ENCODE measurements at regions not wholly inside any gene's neighbourhood (a gene's known extent, or its start where the extent isn't known, plus 50 kb on each side); places are given as distances from the start of the nearest gene placed in this dataset.

DNA sequence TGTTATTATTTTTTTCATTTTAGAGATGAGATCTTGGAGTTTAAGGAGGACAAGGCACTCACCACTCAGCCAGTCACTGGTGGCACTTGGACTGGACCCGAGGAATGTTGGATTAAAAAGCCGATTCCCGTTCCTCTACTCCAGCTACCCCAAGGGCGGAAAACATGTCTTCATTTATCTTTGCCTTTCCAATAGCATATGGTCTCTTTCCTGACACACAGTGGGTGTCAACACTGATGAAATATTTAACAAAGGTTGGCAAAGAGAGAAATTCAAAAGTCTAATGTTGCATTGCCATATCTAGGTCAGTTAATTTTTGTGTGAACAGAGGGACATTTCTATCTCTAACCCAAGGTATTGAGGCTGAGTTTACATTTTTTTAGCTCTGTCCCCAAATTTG, 459.7 kb downstream of the RBFOX1 start:
- Histone ChIP-seq H3K79me1 (ENCODE audit: low read depth, low read length) (no peaks in the 10 kb centered on the region), H3K27me3 (replicated peaks in 1 of 4; ENCODE audit: control insufficient read depth in 3 of 4, extremely low read depth in 1 of 4, insufficient read depth in 3 of 4, low read length in 3 of 4) (no peaks in the 10 kb centered on the region), H3K14ac (ENCODE audit: insufficient read length) (no peak overlapping the region), H4K91ac (replicated peaks; ENCODE audit: insufficient read length, low read length) (no peak overlapping the region), H2AFZ (ENCODE audit: low read length) (no peak overlapping the region), H3K27ac (ENCODE audit: low read depth, low read length) (no peak overlapping the region), H3K56ac (replicated peaks; ENCODE audit: insufficient read length, low read depth, low read length) (no peak overlapping the region), H3K9me3 (ENCODE audit: insufficient read depth in 2 of 2, low read depth in 1 of 2, low read length in 1 of 2) (no peaks in the 10 kb centered on the region), H4K20me1 (replicated peaks in 1 of 2; ENCODE audit: control insufficient read depth in 1 of 2, insufficient read depth in 2 of 2, low read length in 2 of 2) (no peaks in the 10 kb centered on the region), H3K23me2 (ENCODE audit: low read depth, low read length) (no peaks in the 10 kb centered on the region), H4K8ac (ENCODE audit: extremely low read depth, insufficient read depth, low read length) (no peak overlapping the region), H3K4ac (replicated peaks; ENCODE audit: insufficient read length, low read depth, low read length) (no peak overlapping the region), H3K18ac (ENCODE audit: extremely low read depth, low read length) (no peak overlapping the region), H3K9ac (replicated peaks in 1 of 4; ENCODE audit: extremely low read depth in 1 of 4, low read depth in 3 of 4, low read length in 3 of 4) (no peak overlapping the region), H2BK20ac (ENCODE audit: low read length) (no peak overlapping the region), H2BK5ac (ENCODE audit: low read depth, low read length) (no peak overlapping the region), H3K23ac (ENCODE audit: insufficient read length) (no peak overlapping the region), H2AK5ac (ENCODE audit: low read depth, low read length) (no peak overlapping the region), H3K4me3 (ENCODE audit: extremely low read depth in 1 of 4, insufficient read depth in 2 of 4, low read depth in 3 of 4, low read length in 4 of 4) (no peak overlapping the region), H2BK120ac (replicated peaks; ENCODE audit: low read depth, low read length) (no peak overlapping the region), H2BK15ac (ENCODE audit: low read length) (no peak overlapping the region), H3K36me3 (ENCODE audit: control insufficient read depth in 2 of 4, insufficient read depth in 4 of 4, low read length in 3 of 4) (no peaks in the 10 kb centered on the region), H4K5ac (ENCODE audit: insufficient read length, low read depth, low read length) (no peak overlapping the region), H2BK12ac (ENCODE audit: low read depth, low read length) (no peak overlapping the region), H3K4me2 (ENCODE audit: insufficient read depth in 1 of 2, low read depth in 2 of 2, low read length in 2 of 2) (no peak overlapping the region), H3K79me2 (ENCODE audit: control insufficient read depth in 1 of 2, insufficient read depth in 2 of 2, low read length in 2 of 2) (no peaks in the 10 kb centered on the region), H3K4me1 (replicated peaks in 1 of 4; ENCODE audit: control insufficient read depth in 3 of 4, insufficient read depth in 4 of 4, low read length in 3 of 4) (no peaks in the 10 kb centered on the region)
- no peak for DNase-seq (ENCODE audit: low read depth in 1 of 2, low spot score in 2 of 2)
- ChIA-PET POLR2A (ENCODE audit: partially characterized antibody) (no interaction called here), CTCF (ENCODE audit: partially characterized antibody) (interaction anchor here (0.8 kb wide), 1 partner anchor 29 kb away, joined by 4 read pairs; no protein-coding TSS in a partner anchor)
- no peak for FAIRE-seq
- 96% methylated on average over 4 of the region's 4 CpGs; no CpG with 5 or more reads in 1 of the 2 experiments for WGBS, 2 experiments (ENCODE audit: extremely low coverage in 1 of 2, insufficient coverage in 1 of 2, insufficient read length in 1 of 2, insufficient replicate concordance in 2 of 2, low coverage in 1 of 2, low lambda C conversion rate in 2 of 2, missing lambda C conversion rate in 1 of 2)
- TF ChIP-seq, protein P1, sequence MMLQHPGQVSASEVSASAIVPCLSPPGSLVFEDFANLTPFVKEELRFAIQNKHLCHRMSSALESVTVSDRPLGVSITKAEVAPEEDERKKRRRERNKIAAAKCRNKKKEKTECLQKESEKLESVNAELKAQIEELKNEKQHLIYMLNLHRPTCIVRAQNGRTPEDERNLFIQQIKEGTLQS (IDR thresholded peaks at IDR 0.05; ENCODE audit: insufficient read depth, low read depth, low read length), result no peak
- TF ChIP-seq HDAC2 (IDR thresholded peaks at IDR 0.05; ENCODE audit: borderline replicate concordance in 1 of 2, low read depth in 2 of 2, low read length in 2 of 2) (no peak), GABPA (IDR thresholded peaks at IDR 0.05; ENCODE audit: borderline replicate concordance, insufficient read depth, low read length) (no peak), SRF (IDR thresholded peaks at IDR 0.05; ENCODE audit: low read depth, low read length) (no peak), BCL11A (IDR thresholded peaks at IDR 0.05; ENCODE audit: low read depth in 2 of 2, low read length in 2 of 2) (no peak), PHF8 (conservative IDR thresholded peaks at IDR 0.05; ENCODE audit: low read depth, low read length) (no peak)
